ENCODE measurements at regions not wholly inside any gene's neighbourhood (a gene's known extent, or its start where the extent isn't known, plus 50 kb on each side); places are given as distances from the start of the nearest gene placed in this dataset.
"Not testable (repeated sequence)": the region's sequence is repeated elsewhere in the genome, so short reads cannot be mapped to it uniquely, and the experiment has no call there.

DNA sequence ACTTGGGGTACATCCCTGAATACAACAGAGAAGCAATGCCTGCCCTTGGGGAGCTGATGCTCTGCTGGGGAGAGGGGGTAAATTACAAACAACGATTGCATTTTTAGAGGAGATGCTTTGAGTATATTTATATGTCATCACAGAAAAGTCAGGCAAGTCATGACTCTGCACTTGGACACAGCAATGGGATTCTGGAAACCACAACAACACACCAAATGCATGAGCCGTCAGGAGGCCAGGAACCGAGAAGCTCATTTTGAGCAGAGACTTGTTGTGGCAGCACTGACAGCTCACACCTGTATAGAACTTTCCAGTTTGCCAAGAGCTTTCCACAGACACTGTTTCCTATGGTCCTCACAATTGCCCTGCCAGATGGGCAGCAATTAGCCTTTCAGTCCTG lies 113.2 kb upstream of the RBPJ start:
- intact Hi-C loops (cut with DNase I; ENCODE audit: low total_unique reads): no loop called here
- Histone ChIP-seq H3K27me3 (no peaks in the 10 kb centered on the region), H3K27ac (no peak overlapping the region), H3K9me3 (no peaks in the 10 kb centered on the region), H3K4me1 (peaks cover 16 to 21% of the 10 kb centered on the region in 2 donors), H3K36me3 (no peaks in the 10 kb centered on the region), H3K4me3 (no peak overlapping the region)
- in situ Hi-C loops (cut with MboI; ENCODE audit: low sequenced_read_pairs in 4 of 4): no loop called here
- DNase-seq (no peak), ATAC-seq (no peak)
- TF ChIP-seq POLR2A (IDR thresholded peaks at IDR 0.05): no peak
- TF ChIP-seq, protein P1, sequence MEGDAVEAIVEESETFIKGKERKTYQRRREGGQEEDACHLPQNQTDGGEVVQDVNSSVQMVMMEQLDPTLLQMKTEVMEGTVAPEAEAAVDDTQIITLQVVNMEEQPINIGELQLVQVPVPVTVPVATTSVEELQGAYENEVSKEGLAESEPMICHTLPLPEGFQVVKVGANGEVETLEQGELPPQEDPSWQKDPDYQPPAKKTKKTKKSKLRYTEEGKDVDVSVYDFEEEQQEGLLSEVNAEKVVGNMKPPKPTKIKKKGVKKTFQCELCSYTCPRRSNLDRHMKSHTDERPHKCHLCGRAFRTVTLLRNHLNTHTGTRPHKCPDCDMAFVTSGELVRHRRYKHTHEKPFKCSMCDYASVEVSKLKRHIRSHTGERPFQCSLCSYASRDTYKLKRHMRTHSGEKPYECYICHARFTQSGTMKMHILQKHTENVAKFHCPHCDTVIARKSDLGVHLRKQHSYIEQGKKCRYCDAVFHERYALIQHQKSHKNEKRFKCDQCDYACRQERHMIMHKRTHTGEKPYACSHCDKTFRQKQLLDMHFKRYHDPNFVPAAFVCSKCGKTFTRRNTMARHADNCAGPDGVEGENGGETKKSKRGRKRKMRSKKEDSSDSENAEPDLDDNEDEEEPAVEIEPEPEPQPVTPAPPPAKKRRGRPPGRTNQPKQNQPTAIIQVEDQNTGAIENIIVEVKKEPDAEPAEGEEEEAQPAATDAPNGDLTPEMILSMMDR (IDR thresholded peaks at IDR 0.05 in 4 of 5, conservative IDR thresholded peaks at IDR 0.05 in 1 of 5): no peak

DNA sequence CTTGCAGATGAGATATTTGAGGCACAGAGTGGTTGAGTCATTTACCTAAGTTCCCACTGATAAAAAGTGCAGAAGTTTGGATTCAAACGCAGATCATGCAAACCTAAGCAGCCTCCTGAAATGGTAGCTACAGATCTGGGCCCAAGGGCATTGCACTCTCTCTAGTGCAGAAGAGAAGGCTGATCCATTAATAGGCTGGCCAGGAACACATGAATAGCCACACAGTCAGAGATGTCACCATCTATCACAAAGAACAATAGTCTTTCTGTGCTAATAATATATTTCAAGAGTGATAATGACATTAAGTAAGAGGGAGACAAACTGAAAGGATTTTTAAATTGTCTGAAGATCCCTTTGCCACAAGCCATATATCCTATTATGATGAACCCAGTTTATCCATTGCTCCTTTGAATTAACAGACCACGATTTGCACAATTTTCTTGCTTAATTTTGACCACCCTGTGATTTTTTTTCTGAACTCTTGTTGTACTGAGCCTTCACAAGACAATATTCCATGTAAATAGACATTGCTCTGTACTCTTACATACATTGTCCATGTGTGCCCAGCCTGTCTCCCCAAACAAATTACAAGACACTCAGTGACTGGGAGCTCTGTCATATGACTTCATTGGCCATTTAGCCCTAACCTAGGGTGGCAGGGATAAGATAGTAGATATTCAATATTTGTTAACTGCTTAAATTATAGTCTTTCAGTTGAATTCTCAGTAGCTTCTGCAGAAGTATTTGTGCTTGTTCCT lies 112.4 kb upstream of the RBPJ start:
- no peak for TF ChIP-seq POLR2A (IDR thresholded peaks at IDR 0.05)
- TF ChIP-seq, protein P1 (IDR thresholded peaks at IDR 0.05 in 4 of 5, conservative IDR thresholded peaks at IDR 0.05 in 1 of 5): no peak
- H3K27ac ChIP-seq: no peak overlapping the region
- no peak for ATAC-seq
- intact Hi-C loops (cut with DNase I; ENCODE audit: low total_unique reads): no loop called here
- no peak overlapping the region for H3K4me3 ChIP-seq
- no peak for DNase-seq
- no peaks in the 10 kb centered on the region for H3K27me3 ChIP-seq
- peaks cover 16 to 21% of the 10 kb centered on the region in 2 donors for H3K4me1 ChIP-seq
- in situ Hi-C loops (cut with MboI; ENCODE audit: low sequenced_read_pairs in 4 of 4): no loop called here
- H3K36me3 ChIP-seq: no peaks in the 10 kb centered on the region
- H3K9me3 ChIP-seq: no peaks in the 10 kb centered on the region

DNA sequence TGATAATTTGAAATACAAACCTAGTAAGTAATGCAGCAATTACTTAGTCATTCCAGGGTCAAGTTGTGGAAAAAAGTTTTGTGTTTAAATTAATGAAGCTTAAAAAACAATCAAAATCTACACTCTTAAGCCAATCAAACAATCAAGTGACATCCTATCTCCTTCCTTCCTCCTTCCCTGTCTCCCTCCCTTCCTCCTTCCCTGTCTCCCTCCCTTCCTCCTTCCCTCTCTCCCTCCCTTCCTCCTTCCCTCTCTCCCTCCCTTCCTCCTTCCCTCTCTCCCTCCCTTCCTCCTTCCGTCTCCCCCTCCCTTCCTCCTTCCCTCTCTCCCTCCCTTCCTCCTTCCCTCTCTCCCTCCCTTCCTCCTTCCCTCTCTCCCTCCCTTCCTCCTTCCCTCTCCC lies 111.4 kb upstream of the RBPJ start:
- H3K27ac ChIP-seq; H3K36me3 ChIP-seq; H3K9me3 ChIP-seq; DNase-seq; in situ Hi-C loops (cut with MboI; ENCODE audit: low sequenced_read_pairs in 4 of 4); H3K4me3 ChIP-seq; H3K27me3 ChIP-seq; intact Hi-C loops (cut with DNase I; ENCODE audit: low total_unique reads); ATAC-seq: not testable (repeated sequence)
- H3K4me1 ChIP-seq: peaks cover 15 to 21% of the 10 kb centered on the region in 2 donors

DNA sequence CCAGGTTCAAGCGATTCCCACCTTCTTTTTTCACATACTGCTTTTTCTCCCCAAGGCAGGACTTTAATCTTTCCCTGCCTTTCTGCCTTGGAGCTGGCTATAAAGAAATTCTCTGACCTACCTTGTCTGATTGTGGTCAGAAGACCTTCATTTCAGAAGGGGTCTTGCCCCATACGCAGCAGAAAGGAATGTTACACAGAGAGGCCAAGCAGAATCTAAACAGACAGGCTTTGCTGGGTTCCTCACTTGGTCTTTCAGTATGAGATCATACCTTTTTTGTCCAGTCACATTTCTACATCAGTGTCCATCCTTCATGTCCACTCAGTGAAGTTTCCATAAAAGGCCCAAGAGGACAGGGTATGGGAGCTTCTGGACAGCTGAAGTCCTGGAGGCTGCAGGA lies 108.3 kb upstream of the RBPJ start:
- Histone ChIP-seq H3K27me3 (no peaks in the 10 kb centered on the region), H3K4me1 (no peaks in the 10 kb centered on the region), H3K36me3 (no peaks in the 10 kb centered on the region), H3K27ac (no peak overlapping the region), H3K9me3 (no peaks in the 10 kb centered on the region), H3K4me3 (no peak overlapping the region)
- intact Hi-C loops (cut with DNase I; ENCODE audit: low total_unique reads): no loop called here
- in situ Hi-C loops (cut with MboI; ENCODE audit: low sequenced_read_pairs in 4 of 4): no loop called here
- DNase-seq (no peak), ATAC-seq (no peak)
- TF ChIP-seq POLR2A (IDR thresholded peaks at IDR 0.05): no peak
- TF ChIP-seq, protein P1 (IDR thresholded peaks at IDR 0.05 in 4 of 5, conservative IDR thresholded peaks at IDR 0.05 in 1 of 5): no peak

DNA sequence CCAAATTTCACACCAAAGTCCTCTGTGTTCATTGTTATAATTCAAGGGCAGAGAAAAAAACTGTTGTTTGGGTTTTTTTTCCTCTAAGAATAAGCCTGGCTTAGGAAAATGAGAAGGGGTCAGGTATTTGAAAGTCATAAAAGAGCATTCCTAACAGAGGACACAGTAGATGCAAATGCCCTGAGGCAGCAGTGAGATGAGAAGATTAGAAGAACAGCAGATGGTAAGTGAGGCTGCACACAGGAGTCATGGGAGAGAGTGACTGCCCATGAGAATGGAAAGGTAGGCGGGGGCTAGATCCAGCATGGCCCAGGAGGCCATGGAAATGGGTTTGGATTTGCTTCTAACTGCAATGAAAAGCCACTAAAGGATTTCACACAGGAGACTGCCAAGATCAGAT lies 107.5 kb upstream of the RBPJ start:
- Histone ChIP-seq H3K9me3 (no peaks in the 10 kb centered on the region), H3K4me3 (no peak overlapping the region), H3K27me3 (no peaks in the 10 kb centered on the region), H3K27ac (no peak overlapping the region), H3K36me3 (no peaks in the 10 kb centered on the region), H3K4me1 (no peaks in the 10 kb centered on the region)
- intact Hi-C loops (cut with DNase I; ENCODE audit: low total_unique reads): no loop called here
- no peak for TF ChIP-seq POLR2A (IDR thresholded peaks at IDR 0.05)
- TF ChIP-seq, protein P1 (IDR thresholded peaks at IDR 0.05 in 4 of 5, conservative IDR thresholded peaks at IDR 0.05 in 1 of 5): no peak
- DNase-seq: no peak
- in situ Hi-C loops (cut with MboI; ENCODE audit: low sequenced_read_pairs in 4 of 4): no loop called here
- no peak for ATAC-seq
